ENCODE measurements at regions not wholly inside any gene's neighbourhood (a gene's known extent, or its start where the extent isn't known, plus 50 kb on each side); places are given as distances from the start of the nearest gene placed in this dataset.
"Not testable (repeated sequence)": the region's sequence is repeated elsewhere in the genome, so short reads cannot be mapped to it uniquely, and the experiment has no call there.

- H3K9me3 ChIP-seq (ENCODE audit: control insufficient read depth, insufficient read depth, low read depth, low read length), result no peaks in the 10 kb centered on the region
- peaks cover 13% of the 10 kb centered on the region; the same call in 1 of the 2 replicates for H3K4me1 ChIP-seq (ENCODE audit: control insufficient read depth, insufficient read depth, low read length)
- no peaks in the 10 kb centered on the region for H3K36me3 ChIP-seq (ENCODE audit: control insufficient read depth, insufficient read depth, low read length)
- H3K9ac ChIP-seq (ENCODE audit: low read length), result no peak overlapping the region
- no peak overlapping the region for H3K27ac ChIP-seq (ENCODE audit: low read depth, low read length)
- H3K4me3 ChIP-seq (ENCODE audit: low read depth, low read length), result no peak overlapping the region
- H3K27me3 ChIP-seq (ENCODE audit: control insufficient read depth, insufficient read depth, low read length), result peaks cover 9% of the 10 kb centered on the region
Observed at GRCh38 chr5:154544646-154545045, 66.6 kb upstream of the HAND1 start.

- H3K9ac ChIP-seq (ENCODE audit: low read length), result no peak overlapping the region
- no peaks in the 10 kb centered on the region for H3K9me3 ChIP-seq (ENCODE audit: control insufficient read depth, insufficient read depth, low read depth, low read length)
- H3K4me3 ChIP-seq (ENCODE audit: low read depth, low read length), result no peak overlapping the region
- H3K4me1 ChIP-seq (ENCODE audit: control insufficient read depth, insufficient read depth, low read length), result peaks cover 13% of the 10 kb centered on the region; the same call in 1 of the 2 replicates
- no peak overlapping the region for H3K27ac ChIP-seq (ENCODE audit: low read depth, low read length)
- H3K27me3 ChIP-seq (ENCODE audit: control insufficient read depth, insufficient read depth, low read length), result peaks cover 9% of the 10 kb centered on the region
- no peaks in the 10 kb centered on the region for H3K36me3 ChIP-seq (ENCODE audit: control insufficient read depth, insufficient read depth, low read length)
Observed at GRCh38 chr5:154543380-154543779, 65.4 kb upstream of the HAND1 start.

GRCh38 chr5:154542581-154542980 is 64.6 kb upstream of the HAND1 start:
- H3K4me1 ChIP-seq (ENCODE audit: control insufficient read depth, insufficient read depth, low read length), result peaks cover 13% of the 10 kb centered on the region; the same call in 1 of the 2 replicates
- H3K36me3 ChIP-seq (ENCODE audit: control insufficient read depth, insufficient read depth, low read length), result no peaks in the 10 kb centered on the region
- no peak overlapping the region for H3K4me3 ChIP-seq (ENCODE audit: low read depth, low read length)
- no peaks in the 10 kb centered on the region for H3K9me3 ChIP-seq (ENCODE audit: control insufficient read depth, insufficient read depth, low read depth, low read length)
- peaks cover 9% of the 10 kb centered on the region for H3K27me3 ChIP-seq (ENCODE audit: control insufficient read depth, insufficient read depth, low read length)
- no peak overlapping the region for H3K9ac ChIP-seq (ENCODE audit: low read length)
- no peak overlapping the region for H3K27ac ChIP-seq (ENCODE audit: low read depth, low read length)

- peaks cover 13% of the 10 kb centered on the region; the same call in 1 of the 2 replicates for H3K4me1 ChIP-seq (ENCODE audit: control insufficient read depth, insufficient read depth, low read length)
- H3K36me3 ChIP-seq (ENCODE audit: control insufficient read depth, insufficient read depth, low read length), result no peaks in the 10 kb centered on the region
- no peak overlapping the region for H3K4me3 ChIP-seq (ENCODE audit: low read depth, low read length)
- no peak overlapping the region for H3K9ac ChIP-seq (ENCODE audit: low read length)
- H3K27ac ChIP-seq (ENCODE audit: low read depth, low read length), result no peak overlapping the region
- H3K9me3 ChIP-seq (ENCODE audit: control insufficient read depth, insufficient read depth, low read depth, low read length), result no peaks in the 10 kb centered on the region
- peaks cover 9% of the 10 kb centered on the region for H3K27me3 ChIP-seq (ENCODE audit: control insufficient read depth, insufficient read depth, low read length)
Observed at GRCh38 chr5:154542000-154542399, 64.0 kb upstream of the HAND1 start.

GRCh38 chr5:154541553-154541952 is 63.5 kb upstream of the HAND1 start:
- Histone ChIP-seq H3K9me3 (ENCODE audit: control insufficient read depth, insufficient read depth, low read depth, low read length) (no peaks in the 10 kb centered on the region), H3K4me1 (ENCODE audit: control insufficient read depth, insufficient read depth, low read length) (peaks cover 13% of the 10 kb centered on the region; the same call in 1 of the 2 replicates), H3K27me3 (ENCODE audit: control insufficient read depth, insufficient read depth, low read length) (peaks cover 9% of the 10 kb centered on the region), H3K4me3 (ENCODE audit: low read depth, low read length) (no peak overlapping the region; the same call in 1 of the 2 replicates), H3K27ac (ENCODE audit: low read depth, low read length) (no peak overlapping the region), H3K9ac (ENCODE audit: low read length) (no peak overlapping the region), H3K36me3 (ENCODE audit: control insufficient read depth, insufficient read depth, low read length) (no peaks in the 10 kb centered on the region)

GRCh38 chr5:154540600-154540999 is 62.6 kb upstream of the HAND1 start:
- H3K4me1 ChIP-seq (ENCODE audit: control insufficient read depth, insufficient read depth, low read length), result peaks cover 13% of the 10 kb centered on the region; the same call in 1 of the 2 replicates
- H3K36me3 ChIP-seq (ENCODE audit: control insufficient read depth, insufficient read depth, low read length), result no peaks in the 10 kb centered on the region
- no peak overlapping the region for H3K9ac ChIP-seq (ENCODE audit: low read length)
- no peak overlapping the region for H3K4me3 ChIP-seq (ENCODE audit: low read depth, low read length)
- H3K27ac ChIP-seq (ENCODE audit: low read depth, low read length), result no peak overlapping the region
- H3K9me3 ChIP-seq (ENCODE audit: control insufficient read depth, insufficient read depth, low read depth, low read length), result no peaks in the 10 kb centered on the region
- H3K27me3 ChIP-seq (ENCODE audit: control insufficient read depth, insufficient read depth, low read length), result peaks cover 9% of the 10 kb centered on the region

- no peaks in the 10 kb centered on the region for H3K36me3 ChIP-seq (ENCODE audit: control insufficient read depth, insufficient read depth, low read length)
- H3K4me3 ChIP-seq (ENCODE audit: low read depth, low read length), result no peak overlapping the region
- peaks cover 9% of the 10 kb centered on the region for H3K27me3 ChIP-seq (ENCODE audit: control insufficient read depth, insufficient read depth, low read length)
- no peaks in the 10 kb centered on the region for H3K9me3 ChIP-seq (ENCODE audit: control insufficient read depth, insufficient read depth, low read depth, low read length)
- no peak overlapping the region for H3K9ac ChIP-seq (ENCODE audit: low read length)
- no peak overlapping the region for H3K27ac ChIP-seq (ENCODE audit: low read depth, low read length)
- H3K4me1 ChIP-seq (ENCODE audit: control insufficient read depth, insufficient read depth, low read length), result peaks cover 13% of the 10 kb centered on the region; the same call in 1 of the 2 replicates
Observed at GRCh38 chr5:154538492-154538891, 60.5 kb upstream of the HAND1 start.

GRCh38 chr5:154536439-154536838 is 58.4 kb upstream of the HAND1 start:
- H3K9me3 ChIP-seq (ENCODE audit: control insufficient read depth, insufficient read depth, low read depth, low read length); H3K27me3 ChIP-seq (ENCODE audit: control insufficient read depth, insufficient read depth, low read length); H3K9ac ChIP-seq (ENCODE audit: low read length); H3K36me3 ChIP-seq (ENCODE audit: control insufficient read depth, insufficient read depth, low read length); H3K27ac ChIP-seq (ENCODE audit: low read depth, low read length); H3K4me3 ChIP-seq (ENCODE audit: low read depth, low read length); H3K4me1 ChIP-seq (ENCODE audit: control insufficient read depth, insufficient read depth, low read length): not testable (repeated sequence)

GRCh38 chr5:154535535-154535934 is 57.5 kb upstream of the HAND1 start:
- no peaks in the 10 kb centered on the region for H3K4me1 ChIP-seq (ENCODE audit: control insufficient read depth, insufficient read depth, low read length)
- no peak overlapping the region for H3K27ac ChIP-seq (ENCODE audit: low read depth, low read length)
- H3K4me3 ChIP-seq (ENCODE audit: low read depth, low read length), result no peak overlapping the region
- no peaks in the 10 kb centered on the region for H3K27me3 ChIP-seq (ENCODE audit: control insufficient read depth, insufficient read depth, low read length)
- no peaks in the 10 kb centered on the region for H3K9me3 ChIP-seq (ENCODE audit: control insufficient read depth, insufficient read depth, low read depth, low read length)
- H3K9ac ChIP-seq (ENCODE audit: low read length), result no peak overlapping the region
- no peaks in the 10 kb centered on the region for H3K36me3 ChIP-seq (ENCODE audit: control insufficient read depth, insufficient read depth, low read length)

- Histone ChIP-seq H3K4me1 (ENCODE audit: control insufficient read depth, insufficient read depth, low read length) (no peaks in the 10 kb centered on the region), H3K9ac (ENCODE audit: low read length) (no peak overlapping the region), H3K4me3 (ENCODE audit: low read depth, low read length) (no peak overlapping the region), H3K36me3 (ENCODE audit: control insufficient read depth, insufficient read depth, low read length) (no peaks in the 10 kb centered on the region), H3K9me3 (ENCODE audit: control insufficient read depth, insufficient read depth, low read depth, low read length) (no peaks in the 10 kb centered on the region), H3K27ac (ENCODE audit: low read depth, low read length) (no peak overlapping the region), H3K27me3 (ENCODE audit: control insufficient read depth, insufficient read depth, low read length) (no peaks in the 10 kb centered on the region)
Observed at GRCh38 chr5:154534457-154535050, 56.5 kb upstream of the HAND1 start.

GRCh38 chr5:154529282-154529681 is 51.3 kb upstream of the HAND1 start:
- Histone ChIP-seq H3K9me3 (ENCODE audit: control insufficient read depth, insufficient read depth, low read depth, low read length) (no peaks in the 10 kb centered on the region), H3K36me3 (ENCODE audit: control insufficient read depth, insufficient read depth, low read length) (no peaks in the 10 kb centered on the region), H3K27ac (ENCODE audit: low read depth, low read length) (no peak overlapping the region), H3K27me3 (ENCODE audit: control insufficient read depth, insufficient read depth, low read length) (no peaks in the 10 kb centered on the region), H3K4me1 (ENCODE audit: control insufficient read depth, insufficient read depth, low read length) (peaks cover 1% of the 10 kb centered on the region; the same call in 1 of the 2 replicates), H3K4me3 (ENCODE audit: low read depth, low read length) (no peak overlapping the region), H3K9ac (ENCODE audit: low read length) (no peak overlapping the region)

Measured in HUES6 (cell line).